Panc1 (cell line): ENCODE measurements at regions not wholly inside any gene's neighbourhood (a gene's known extent, or its start where the extent isn't known, plus 50 kb on each side); places are given as distances from the start of the nearest gene placed in this dataset.

ENCODE experiments used
- ATAC-seq: fragments of 200-7000 bp; cut with Tn5 transposase; 2 replicates; pipeline ENCODE4 v1.9.1; 2020; ENCODE audit warnings: mild to moderate bottlenecking, moderate library complexity
- BruUV-seq: library from RNA; stranded (reverse); fragments of 400-500 nt; replicated peaks from 2 replicates; lab custom pipeline; 2021; lab: Mats Ljungman, UMichigan
- CTCF ChIA-PET: fragments of 300-600 bp; sonication (Branson Sonifier 250); formaldehyde crosslinking; loops from one replicate; lab custom pipeline; 2022; ENCODE audit warnings: antibody characterized with exemption; lab: Charles Lee
- POLR2A ChIA-PET: fragments of 300-600 bp; sonication (Branson Sonifier 250); formaldehyde crosslinking; loops from one replicate; lab custom pipeline; 2022; ENCODE audit warnings: antibody characterized with exemption; lab: Charles Lee
- DNase-seq: peaks from one replicate; pipeline ENCODE4 v3.0.0-alpha.2; 2010; ENCODE audit warnings: low read depth, low spot score
- H3K27ac ChIP-seq: 2 replicates; pipeline ENCODE4 v1.5.1; 2011; ENCODE audit warnings: mild to moderate bottlenecking, low read length, inconsistent platforms
- H3K27me3 ChIP-seq: fragments of 200-500 bp; sonication (Bioruptor generic); 2 replicates; pipeline ENCODE4 v1.6.0; 2014; ENCODE audit warnings: low read length, inconsistent platforms; ENCODE audit not compliant: control insufficient read depth, insufficient read depth
- H3K36me3 ChIP-seq: fragments of 200-500 bp; sonication (Bioruptor generic); 2 replicates; pipeline ENCODE4 v1.5.1; 2014; ENCODE audit warnings: inconsistent platforms, mild to moderate bottlenecking, low read length, moderate library complexity; ENCODE audit not compliant: control insufficient read depth, insufficient read depth
- H3K4me1 ChIP-seq: 2 replicates; pipeline ENCODE4 v1.5.1; 2011; ENCODE audit warnings: inconsistent platforms, mild to moderate bottlenecking, low read length, moderate library complexity; ENCODE audit not compliant: control insufficient read depth, insufficient read depth
- H3K4me3 ChIP-seq, 2 experiments: 2 replicates each; pipeline ENCODE4 v1.5.1; 2011 to 2012; ENCODE audit warnings: low read depth in 2 of 2, low read length in 2 of 2, mild to moderate bottlenecking in 2 of 2, inconsistent platforms in 1 of 2, moderate library complexity in 1 of 2
- H3K9me3 ChIP-seq: fragments of 200-500 bp; sonication (Bioruptor generic); 2 replicates; pipeline ENCODE4 v1.5.1; 2014; ENCODE audit warnings: low read depth, mild to moderate bottlenecking, inconsistent platforms, low read length, moderate library complexity; ENCODE audit not compliant: control insufficient read depth, insufficient read depth
- POLR2AphosphoS5 ChIP-seq: IDR thresholded peaks from 2 replicates; pipeline ENCODE4 v1.6.1; 2012; ENCODE audit warnings: mild to moderate bottlenecking, low read depth, low read length, moderate library complexity
- SIN3A ChIP-seq: IDR thresholded peaks from 2 replicates; pipeline ENCODE4 v1.6.1; 2012; ENCODE audit warnings: low read depth, mild to moderate bottlenecking, low read length, moderate library complexity, borderline replicate concordance; ENCODE audit not compliant: insufficient read depth
- TCF7L2 ChIP-seq: IDR thresholded peaks from 2 replicates; pipeline ENCODE4 v1.6.1; 2011; ENCODE audit warnings: mild to moderate bottlenecking, low read depth, low read length, inconsistent platforms
- in situ Hi-C: cut with HindIII; loops from 2 replicates; pipeline ENCODE4 v1.10.0; 2016; ENCODE audit warnings: low sequenced_read_pairs, low pct_unique_long_range_greater_than_20kb
- intact Hi-C: fragments of 100-400 bp; cut with micrococcal nuclease; formaldehyde crosslinking; loops from one replicate; pipeline ENCODE4 v1.10.0; 2022; ENCODE audit not compliant: unreplicated experiment
- TF ChIP-seq, protein P1 (sequence below), 2 experiments: IDR thresholded peaks; 2 replicates each; pipeline ENCODE4 v1.6.1; 2011 to 2012; ENCODE audit warnings: low read depth in 2 of 2, control low read depth in 1 of 2, low read length in 1 of 2, mild to moderate bottlenecking in 1 of 2, moderate library complexity in 1 of 2; ENCODE audit not compliant: insufficient read depth in 1 of 2
- TF ChIP-seq, protein P2 (sequence below): fragments of 450-650 bp; IDR thresholded peaks from 2 replicates; pipeline ENCODE4 v1.5.1; 2017; ENCODE audit warnings: mild to moderate bottlenecking

DNA sequence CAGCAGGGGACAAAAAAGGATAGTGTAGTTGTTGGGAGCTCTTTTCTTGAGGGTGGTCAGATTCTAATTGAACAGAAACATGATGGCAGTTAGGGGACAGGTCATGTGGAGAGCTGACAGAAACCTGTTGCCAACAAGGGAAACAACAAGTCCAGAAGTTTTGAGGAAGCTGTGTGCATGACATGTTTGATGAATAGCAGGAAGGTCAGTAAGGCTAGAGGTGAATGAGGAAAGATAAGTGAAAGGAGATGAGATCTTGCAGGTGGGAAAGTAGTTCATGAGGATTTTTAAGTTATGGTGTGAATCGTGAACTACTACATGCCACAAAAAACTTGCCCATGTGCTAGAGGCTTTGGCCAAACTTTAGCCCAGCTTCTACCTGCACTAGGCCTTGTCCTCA is 1817.4 kb downstream of the MRPL39 start:
- Histone ChIP-seq H3K4me1 (no peaks in the 10 kb centered on the region), H3K4me3 (no peak overlapping the region), H3K9me3 (no peaks in the 10 kb centered on the region), H3K27ac (no peak overlapping the region), H3K27me3 (no peaks in the 10 kb centered on the region), H3K36me3 (no peaks in the 10 kb centered on the region)
- TF ChIP-seq SIN3A (no peak), TCF7L2 (no peak), POLR2AphosphoS5 (no peak)
- TF ChIP-seq, protein P1, sequence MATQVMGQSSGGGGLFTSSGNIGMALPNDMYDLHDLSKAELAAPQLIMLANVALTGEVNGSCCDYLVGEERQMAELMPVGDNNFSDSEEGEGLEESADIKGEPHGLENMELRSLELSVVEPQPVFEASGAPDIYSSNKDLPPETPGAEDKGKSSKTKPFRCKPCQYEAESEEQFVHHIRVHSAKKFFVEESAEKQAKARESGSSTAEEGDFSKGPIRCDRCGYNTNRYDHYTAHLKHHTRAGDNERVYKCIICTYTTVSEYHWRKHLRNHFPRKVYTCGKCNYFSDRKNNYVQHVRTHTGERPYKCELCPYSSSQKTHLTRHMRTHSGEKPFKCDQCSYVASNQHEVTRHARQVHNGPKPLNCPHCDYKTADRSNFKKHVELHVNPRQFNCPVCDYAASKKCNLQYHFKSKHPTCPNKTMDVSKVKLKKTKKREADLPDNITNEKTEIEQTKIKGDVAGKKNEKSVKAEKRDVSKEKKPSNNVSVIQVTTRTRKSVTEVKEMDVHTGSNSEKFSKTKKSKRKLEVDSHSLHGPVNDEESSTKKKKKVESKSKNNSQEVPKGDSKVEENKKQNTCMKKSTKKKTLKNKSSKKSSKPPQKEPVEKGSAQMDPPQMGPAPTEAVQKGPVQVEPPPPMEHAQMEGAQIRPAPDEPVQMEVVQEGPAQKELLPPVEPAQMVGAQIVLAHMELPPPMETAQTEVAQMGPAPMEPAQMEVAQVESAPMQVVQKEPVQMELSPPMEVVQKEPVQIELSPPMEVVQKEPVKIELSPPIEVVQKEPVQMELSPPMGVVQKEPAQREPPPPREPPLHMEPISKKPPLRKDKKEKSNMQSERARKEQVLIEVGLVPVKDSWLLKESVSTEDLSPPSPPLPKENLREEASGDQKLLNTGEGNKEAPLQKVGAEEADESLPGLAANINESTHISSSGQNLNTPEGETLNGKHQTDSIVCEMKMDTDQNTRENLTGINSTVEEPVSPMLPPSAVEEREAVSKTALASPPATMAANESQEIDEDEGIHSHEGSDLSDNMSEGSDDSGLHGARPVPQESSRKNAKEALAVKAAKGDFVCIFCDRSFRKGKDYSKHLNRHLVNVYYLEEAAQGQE (IDR thresholded peaks at IDR 0.05; ENCODE audit: insufficient read depth in 1 of 2, low read depth in 2 of 2, low read length in 1 of 2): no peak
- TF ChIP-seq, protein P2, sequence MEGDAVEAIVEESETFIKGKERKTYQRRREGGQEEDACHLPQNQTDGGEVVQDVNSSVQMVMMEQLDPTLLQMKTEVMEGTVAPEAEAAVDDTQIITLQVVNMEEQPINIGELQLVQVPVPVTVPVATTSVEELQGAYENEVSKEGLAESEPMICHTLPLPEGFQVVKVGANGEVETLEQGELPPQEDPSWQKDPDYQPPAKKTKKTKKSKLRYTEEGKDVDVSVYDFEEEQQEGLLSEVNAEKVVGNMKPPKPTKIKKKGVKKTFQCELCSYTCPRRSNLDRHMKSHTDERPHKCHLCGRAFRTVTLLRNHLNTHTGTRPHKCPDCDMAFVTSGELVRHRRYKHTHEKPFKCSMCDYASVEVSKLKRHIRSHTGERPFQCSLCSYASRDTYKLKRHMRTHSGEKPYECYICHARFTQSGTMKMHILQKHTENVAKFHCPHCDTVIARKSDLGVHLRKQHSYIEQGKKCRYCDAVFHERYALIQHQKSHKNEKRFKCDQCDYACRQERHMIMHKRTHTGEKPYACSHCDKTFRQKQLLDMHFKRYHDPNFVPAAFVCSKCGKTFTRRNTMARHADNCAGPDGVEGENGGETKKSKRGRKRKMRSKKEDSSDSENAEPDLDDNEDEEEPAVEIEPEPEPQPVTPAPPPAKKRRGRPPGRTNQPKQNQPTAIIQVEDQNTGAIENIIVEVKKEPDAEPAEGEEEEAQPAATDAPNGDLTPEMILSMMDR: no peak
- DNase-seq (no peak), ATAC-seq (no peak)
- in situ Hi-C loops (no loop called here), intact Hi-C loops (no loop called here)
- CTCF ChIA-PET: no interaction called here
- no TSS peak for BruUV-seq
- POLR2A ChIA-PET: no interaction called here

DNA sequence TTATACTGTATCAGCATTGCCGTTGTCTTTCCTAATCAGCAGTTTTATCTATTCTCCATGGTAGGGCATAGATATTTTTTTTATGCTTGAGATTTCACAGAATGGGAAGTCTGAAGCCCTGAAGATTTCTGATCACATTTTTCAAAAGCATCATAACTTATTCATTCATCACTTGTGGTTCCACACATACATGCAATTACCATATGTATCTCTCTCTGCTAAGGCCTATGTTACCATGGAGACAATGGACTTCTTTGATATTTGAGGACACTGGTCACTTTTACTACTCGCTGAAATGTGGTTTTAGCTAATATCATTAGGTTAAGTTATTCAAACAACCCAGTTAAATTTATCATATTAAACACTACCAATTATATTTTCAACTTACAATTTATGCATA is 1827.0 kb downstream of the MRPL39 start:
- intact Hi-C loops (no loop called here), in situ Hi-C loops (no loop called here)
- ChIA-PET CTCF (no interaction called here), POLR2A (no interaction called here)
- no peak for TF ChIP-seq SIN3A
- TF ChIP-seq, protein P1 (IDR thresholded peaks at IDR 0.05; ENCODE audit: insufficient read depth in 1 of 2, low read depth in 2 of 2, low read length in 1 of 2): no peak
- no peak for TF ChIP-seq POLR2AphosphoS5
- TF ChIP-seq, protein P2: no peak
- TF ChIP-seq TCF7L2: no peak
- ATAC-seq (no peak), DNase-seq (no peak)
- Histone ChIP-seq H3K4me1 (no peaks in the 10 kb centered on the region), H3K9me3 (no peaks in the 10 kb centered on the region), H3K36me3 (no peaks in the 10 kb centered on the region), H3K27ac (no peak overlapping the region), H3K27me3 (no peaks in the 10 kb centered on the region), H3K4me3 (no peak overlapping the region)
- no TSS peak for BruUV-seq
